Urinary bladder (tissue), 3 donors: ENCODE measurements at regions not wholly inside any gene's neighbourhood (a gene's known extent, or its start where the extent isn't known, plus 50 kb on each side); places are given as distances from the start of the nearest gene placed in this dataset.

Source experiments
- DNase-seq: peaks from one replicate; pipeline ENCODE4 v3.0.0-alpha.2; 2015; ENCODE audit errors: extremely low spot score
- H3K27ac ChIP-seq: one replicate; pipeline ENCODE4 v1.5.1; 2013; ENCODE audit warnings: low read depth, mild to moderate bottlenecking, moderate library complexity
- H3K36me3 ChIP-seq: one replicate; pipeline ENCODE4 v1.6.1; 2013; ENCODE audit warnings: mild to moderate bottlenecking, moderate library complexity; ENCODE audit not compliant: insufficient read depth
- H3K4me1 ChIP-seq: one replicate; pipeline ENCODE4 v1.6.1; 2013; ENCODE audit warnings: mild to moderate bottlenecking, moderate library complexity; ENCODE audit not compliant: insufficient read depth
- H3K4me3 ChIP-seq: one replicate; pipeline ENCODE4 v1.5.1; 2013; ENCODE audit warnings: low read depth, low read length
- WGBS: extraction: QIAGEN DNeasy Blood & Tissue Kit; methylation state at CpG from one replicate; pipeline ENCODE4 v1.1.7; 2013; 5-methylcytosine and 5-hydroxymethylcytosine counted together
- donor health status: healthy with polysubstance abuse.
- donor health status: healthy.

- no peak overlapping the region for H3K27ac ChIP-seq
- DNase-seq = no peak
- no peaks in the 10 kb centered on the region for H3K4me1 ChIP-seq
- WGBS = 62% methylated on average over 12 of the region's 12 CpGs
- no peak overlapping the region for H3K4me3 ChIP-seq
- no peaks in the 10 kb centered on the region for H3K36me3 ChIP-seq
Observed at GRCh38 chr6:101226677-101227135, 166.8 kb upstream of the GRIK2 start.

DNA sequence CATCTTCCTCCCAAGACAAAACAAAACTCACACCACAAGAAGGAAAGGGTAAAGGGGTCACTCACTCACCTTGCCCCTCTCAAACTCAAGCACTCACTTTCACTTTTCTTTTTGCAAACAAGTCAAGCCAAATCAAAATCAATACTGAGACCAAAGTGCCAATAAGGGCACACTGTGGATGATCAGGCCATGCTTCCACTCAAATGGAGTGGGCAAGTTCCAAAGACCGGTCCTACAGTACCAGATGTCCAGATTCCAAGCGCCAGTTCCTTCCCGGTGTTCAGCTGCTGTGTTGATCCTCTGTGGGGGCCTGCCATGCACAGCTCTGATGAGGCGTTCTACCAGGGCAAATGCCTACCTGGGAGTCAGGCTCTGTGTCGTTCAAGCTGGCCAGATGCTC, 162.6 kb upstream of the GRIK2 start:
- no peak for DNase-seq
- no peaks in the 10 kb centered on the region for H3K4me1 ChIP-seq
- 96% methylated on average over 5 of the region's 5 CpGs for WGBS
- no peaks in the 10 kb centered on the region for H3K36me3 ChIP-seq
- no peak overlapping the region for H3K27ac ChIP-seq
- no peak overlapping the region for H3K4me3 ChIP-seq

- Histone ChIP-seq H3K4me1 (no peaks in the 10 kb centered on the region), H3K27ac (no peak overlapping the region), H3K36me3 (no peaks in the 10 kb centered on the region), H3K4me3 (no peak overlapping the region)
- no peak for DNase-seq
- 96% methylated on average over 7 of the region's 7 CpGs for WGBS
Observed at GRCh38 chr6:101231606-101232235, 161.8 kb upstream of the GRIK2 start.

GRCh38 chr6:101232961-101233360, 160.5 kb upstream of the GRIK2 start:
- Histone ChIP-seq H3K36me3 (no peaks in the 10 kb centered on the region), H3K4me3 (no peak overlapping the region), H3K27ac (no peak overlapping the region), H3K4me1 (no peaks in the 10 kb centered on the region)
- DNase-seq = no peak

DNA sequence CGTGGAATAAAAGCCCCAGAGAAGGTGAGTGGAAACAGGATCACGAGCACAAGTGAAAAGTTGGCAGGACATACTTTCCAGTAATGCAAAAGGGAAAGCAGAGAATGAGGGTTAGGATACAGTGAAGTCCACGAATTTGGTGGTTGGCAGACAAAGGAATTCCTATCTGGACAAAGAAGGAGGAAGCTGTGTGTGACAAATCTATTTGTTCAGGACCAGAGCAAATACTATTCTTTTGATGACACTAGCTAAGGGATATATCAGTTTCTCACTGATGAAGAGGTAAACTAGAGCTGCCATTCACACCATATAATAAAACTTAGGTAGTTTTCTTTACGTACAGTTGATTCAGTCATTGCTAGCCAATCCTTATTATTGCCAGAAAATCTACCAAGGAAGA, 156.8 kb upstream of the GRIK2 start:
- WGBS = 65% methylated on average over 4 of the region's 4 CpGs
- H3K27ac ChIP-seq = no peak overlapping the region
- no peaks in the 10 kb centered on the region for H3K36me3 ChIP-seq
- DNase-seq = no peak
- no peak overlapping the region for H3K4me3 ChIP-seq
- no peaks in the 10 kb centered on the region for H3K4me1 ChIP-seq

- no peak overlapping the region for H3K27ac ChIP-seq
- no peaks in the 10 kb centered on the region for H3K36me3 ChIP-seq
- H3K4me1 ChIP-seq = no peaks in the 10 kb centered on the region
- no peak for DNase-seq
- H3K4me3 ChIP-seq = no peak overlapping the region
Observed at GRCh38 chr6:101241442-101241841, 152.1 kb upstream of the GRIK2 start.

DNA sequence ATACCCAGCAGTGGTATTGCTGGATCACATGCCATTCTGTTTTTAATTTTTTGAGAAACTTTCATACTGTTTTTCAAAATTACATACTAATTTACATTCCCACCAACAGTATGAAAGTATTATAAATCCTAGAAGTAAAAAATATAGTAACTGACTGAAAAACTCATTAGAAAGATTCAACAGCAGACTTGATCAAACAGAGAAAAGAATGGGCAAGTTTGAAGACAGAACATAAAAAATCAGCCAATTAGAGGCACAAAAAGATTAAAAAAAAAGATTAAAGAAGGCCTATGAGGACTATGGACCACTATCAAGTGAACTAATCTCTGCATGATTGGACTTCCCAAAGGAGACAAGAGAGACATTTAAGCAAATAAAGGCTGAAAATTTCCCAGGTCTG, 144.0 kb upstream of the GRIK2 start:
- no peaks in the 10 kb centered on the region for H3K4me1 ChIP-seq
- H3K4me3 ChIP-seq = no peak overlapping the region
- no peaks in the 10 kb centered on the region for H3K36me3 ChIP-seq
- no peak overlapping the region for H3K27ac ChIP-seq
- DNase-seq = no peak

DNA sequence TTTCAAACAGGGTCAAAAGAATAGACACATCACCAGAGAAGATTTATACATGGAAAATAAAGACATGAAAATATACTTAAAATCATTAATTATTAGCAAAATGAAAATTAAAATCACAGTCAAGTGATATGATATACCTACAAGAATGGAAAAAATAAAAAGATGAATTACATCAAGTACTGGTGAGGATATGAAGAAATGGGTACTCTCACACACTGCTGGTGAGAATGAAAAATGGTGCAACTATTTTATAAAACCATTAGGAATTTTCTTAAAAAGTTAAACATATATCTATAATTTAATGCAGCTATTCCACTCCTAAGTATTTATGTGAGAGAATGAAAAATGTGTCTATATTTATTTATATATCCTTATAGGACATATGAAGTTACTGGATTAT, 136.3 kb upstream of the GRIK2 start:
- no peaks in the 10 kb centered on the region for H3K4me1 ChIP-seq
- H3K27ac ChIP-seq = no peak overlapping the region
- no peak overlapping the region for H3K4me3 ChIP-seq
- no peak for DNase-seq
- no peaks in the 10 kb centered on the region for H3K36me3 ChIP-seq

DNA sequence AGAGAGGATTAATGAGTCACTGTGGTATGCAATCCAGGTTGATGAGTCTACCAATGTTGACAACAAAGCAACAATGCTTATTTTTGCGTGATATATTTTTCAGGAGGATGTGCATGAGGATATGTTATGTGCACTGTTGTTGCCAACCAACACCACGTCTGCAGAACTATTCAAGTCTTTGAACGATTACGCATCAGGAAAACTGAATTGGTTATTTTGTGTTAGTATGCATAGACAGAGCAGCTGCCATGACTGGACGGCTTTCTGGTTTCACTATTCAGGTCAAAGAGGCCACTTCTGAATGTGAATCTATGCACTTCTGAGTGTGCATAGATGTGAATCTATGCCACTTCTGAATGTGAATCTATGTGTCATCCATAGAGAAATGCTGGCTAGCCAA, 134.0 kb upstream of the GRIK2 start:
- no peak for DNase-seq
- Histone ChIP-seq H3K27ac (no peak overlapping the region), H3K4me3 (no peak overlapping the region), H3K4me1 (no peaks in the 10 kb centered on the region), H3K36me3 (no peaks in the 10 kb centered on the region)
- WGBS = 92% methylated on average over 5 of the region's 5 CpGs

DNA sequence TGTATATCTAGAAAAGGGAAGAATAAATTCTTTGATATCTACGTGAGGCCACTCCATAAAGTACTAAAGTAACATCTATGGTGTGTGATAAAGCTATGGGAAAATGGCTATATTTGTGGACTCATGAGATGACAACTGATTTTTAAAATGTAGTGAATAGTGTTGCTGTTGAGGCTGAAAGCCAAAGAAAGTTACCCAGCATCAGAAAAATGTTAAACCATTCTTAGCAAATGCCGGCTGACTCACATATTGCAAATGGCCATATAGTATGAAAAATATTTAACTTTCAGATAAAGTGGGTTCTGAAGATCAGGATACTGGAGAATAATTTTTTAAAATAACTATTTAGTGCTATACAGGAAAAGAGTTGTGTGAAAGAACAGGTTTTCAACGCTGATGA, 129.9 kb upstream of the GRIK2 start:
- Histone ChIP-seq H3K4me1 (no peaks in the 10 kb centered on the region), H3K36me3 (no peaks in the 10 kb centered on the region), H3K27ac (no peak overlapping the region), H3K4me3 (no peak overlapping the region)
- no peak for DNase-seq
- 95% methylated on average over 3 of the region's 3 CpGs for WGBS

GRCh38 chr6:101266063-101266462, 127.4 kb upstream of the GRIK2 start:
- whole genome bisulfite sequencing = 58% methylated on average over 2 of the region's 2 CpGs
- H3K4me1 ChIP-seq = no peaks in the 10 kb centered on the region
- H3K4me3 ChIP-seq = no peak overlapping the region
- DNase-seq = no peak
- no peaks in the 10 kb centered on the region for H3K36me3 ChIP-seq
- H3K27ac ChIP-seq = no peak overlapping the region

DNA sequence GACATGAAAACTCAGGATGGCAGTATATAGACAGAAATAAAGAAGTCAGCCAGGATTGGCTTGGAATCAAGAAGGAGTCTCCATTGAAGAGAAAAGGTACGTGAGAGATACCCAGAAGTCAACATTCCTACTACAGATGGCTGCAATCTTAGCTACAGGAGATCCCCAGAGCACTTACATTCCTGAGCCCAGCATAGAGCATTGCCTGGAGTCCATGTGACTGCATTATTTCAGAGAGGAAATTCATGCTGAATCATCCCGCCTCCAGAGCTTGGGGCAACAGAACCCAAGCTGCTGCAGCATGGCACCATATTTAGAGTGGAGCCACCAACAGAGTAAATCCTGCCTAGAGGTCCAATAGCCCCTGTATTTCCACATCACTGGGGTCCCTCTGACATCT, 125.0 kb upstream of the GRIK2 start:
- no peaks in the 10 kb centered on the region for H3K4me1 ChIP-seq
- WGBS = 85% methylated on average over 2 of the region's 2 CpGs
- no peaks in the 10 kb centered on the region for H3K36me3 ChIP-seq
- DNase-seq = no peak
- H3K4me3 ChIP-seq = no peak overlapping the region
- H3K27ac ChIP-seq = no peak overlapping the region

GRCh38 chr6:101275251-101275650, 118.3 kb upstream of the GRIK2 start:
- Histone ChIP-seq H3K36me3 (no peaks in the 10 kb centered on the region), H3K4me1 (no peaks in the 10 kb centered on the region), H3K4me3 (no peak overlapping the region), H3K27ac (no peak overlapping the region)
- no peak for DNase-seq
- 59% methylated on average over 5 of the region's 5 CpGs for WGBS

- H3K27ac ChIP-seq = no peak overlapping the region
- no peaks in the 10 kb centered on the region for H3K36me3 ChIP-seq
- no peak for DNase-seq
- no peaks in the 10 kb centered on the region for H3K4me1 ChIP-seq
- no peak overlapping the region for H3K4me3 ChIP-seq
Observed at GRCh38 chr6:101276066-101276465, 117.4 kb upstream of the GRIK2 start.

GRCh38 chr6:101279410-101279809, 114.1 kb upstream of the GRIK2 start:
- Histone ChIP-seq H3K27ac (no peak overlapping the region), H3K36me3 (no peaks in the 10 kb centered on the region), H3K4me1 (no peaks in the 10 kb centered on the region), H3K4me3 (no peak overlapping the region)
- no peak for DNase-seq
